Liver (tissue), 3 donors: ENCODE measurements at regions not wholly inside any gene's neighbourhood (a gene's known extent, or its start where the extent isn't known, plus 50 kb on each side); places are given as distances from the start of the nearest gene placed in this dataset.

ENCODE experiments used
- FOXA1 ChIP-seq: IDR thresholded peaks from 2 replicates; pipeline ENCODE4 v1.6.1; 2016; ENCODE audit warnings: antibody characterized with exemption
- GABPA ChIP-seq, 2 donors: IDR thresholded peaks in 1 of 2; conservative IDR thresholded peaks in 1 of 2; 2 replicates each; pipeline ENCODE4 v1.6.1; 2016; ENCODE audit warnings: antibody characterized with exemption in 2 of 2, mild to moderate bottlenecking in 1 of 2, moderate library complexity in 1 of 2
- JUND ChIP-seq, 2 donors: IDR thresholded peaks; 2 replicates each; pipeline ENCODE4 v1.6.1; 2016; ENCODE audit warnings: antibody characterized with exemption in 2 of 2
- NR2F2 ChIP-seq: IDR thresholded peaks from 2 replicates; pipeline ENCODE4 v1.6.1; 2016; ENCODE audit warnings: antibody characterized with exemption
- RAD21 ChIP-seq, 2 donors: IDR thresholded peaks; 2 replicates each; pipeline ENCODE4 v1.6.1; 2016; ENCODE audit warnings: antibody characterized with exemption in 2 of 2, mild to moderate bottlenecking in 2 of 2
- SP1 ChIP-seq: IDR thresholded peaks from 2 replicates; pipeline ENCODE4 v1.6.1; 2018; ENCODE audit warnings: antibody characterized with exemption, mild to moderate bottlenecking
- YY1 ChIP-seq: IDR thresholded peaks from 2 replicates; pipeline ENCODE4 v1.6.1; 2016; ENCODE audit warnings: antibody characterized with exemption, mild to moderate bottlenecking
- TF ChIP-seq, protein P1 (sequence below): fragments of 150-350 bp; IDR thresholded peaks from 2 replicates; pipeline ENCODE4 v1.5.1; 2017; ENCODE audit warnings: improper control_type of control experiment, low read depth, low read length; ENCODE audit not compliant: missing input control
- TF ChIP-seq, protein P2 (sequence below): IDR thresholded peaks from 2 replicates; pipeline ENCODE4 v1.6.1; 2016; ENCODE audit warnings: antibody characterized with exemption
- TF ChIP-seq, protein P3 (sequence below): IDR thresholded peaks from 2 replicates; pipeline ENCODE4 v1.6.1; 2016; ENCODE audit warnings: antibody characterized with exemption, mild to moderate bottlenecking
- donor health status: healthy.
- donor health status: healthy.

DNA sequence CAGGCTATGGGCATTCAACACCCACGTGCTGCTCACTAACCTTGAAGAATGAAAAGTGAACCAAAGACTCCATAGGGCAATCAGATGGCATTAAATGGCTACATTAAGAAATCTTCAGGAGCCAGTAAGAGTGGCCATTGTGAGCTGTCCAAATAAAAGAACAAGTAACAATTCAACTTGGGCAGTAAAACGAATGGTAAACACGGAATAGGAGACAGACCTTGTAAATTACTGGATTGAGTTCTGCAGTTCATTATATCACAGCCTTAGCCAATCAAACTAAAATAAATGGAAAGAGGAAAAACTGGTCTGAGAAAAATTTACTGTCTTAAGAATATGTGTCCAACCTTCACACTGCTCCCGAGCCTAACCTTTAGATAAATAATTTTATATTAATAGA, 306.5 kb upstream of the ZNF521 start:
- TF ChIP-seq, protein P1, sequence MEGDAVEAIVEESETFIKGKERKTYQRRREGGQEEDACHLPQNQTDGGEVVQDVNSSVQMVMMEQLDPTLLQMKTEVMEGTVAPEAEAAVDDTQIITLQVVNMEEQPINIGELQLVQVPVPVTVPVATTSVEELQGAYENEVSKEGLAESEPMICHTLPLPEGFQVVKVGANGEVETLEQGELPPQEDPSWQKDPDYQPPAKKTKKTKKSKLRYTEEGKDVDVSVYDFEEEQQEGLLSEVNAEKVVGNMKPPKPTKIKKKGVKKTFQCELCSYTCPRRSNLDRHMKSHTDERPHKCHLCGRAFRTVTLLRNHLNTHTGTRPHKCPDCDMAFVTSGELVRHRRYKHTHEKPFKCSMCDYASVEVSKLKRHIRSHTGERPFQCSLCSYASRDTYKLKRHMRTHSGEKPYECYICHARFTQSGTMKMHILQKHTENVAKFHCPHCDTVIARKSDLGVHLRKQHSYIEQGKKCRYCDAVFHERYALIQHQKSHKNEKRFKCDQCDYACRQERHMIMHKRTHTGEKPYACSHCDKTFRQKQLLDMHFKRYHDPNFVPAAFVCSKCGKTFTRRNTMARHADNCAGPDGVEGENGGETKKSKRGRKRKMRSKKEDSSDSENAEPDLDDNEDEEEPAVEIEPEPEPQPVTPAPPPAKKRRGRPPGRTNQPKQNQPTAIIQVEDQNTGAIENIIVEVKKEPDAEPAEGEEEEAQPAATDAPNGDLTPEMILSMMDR = no peak
- TF ChIP-seq RAD21 (IDR thresholded peaks at IDR 0.05) (no peak), GABPA (IDR thresholded peaks at IDR 0.05 in 1 of 2, conservative IDR thresholded peaks at IDR 0.05 in 1 of 2) (no peak), SP1 (no peak), YY1 (no peak), FOXA1 (no peak), JUND (IDR thresholded peaks at IDR 0.05) (no peak), NR2F2 (no peak)
- TF ChIP-seq, protein P2, sequence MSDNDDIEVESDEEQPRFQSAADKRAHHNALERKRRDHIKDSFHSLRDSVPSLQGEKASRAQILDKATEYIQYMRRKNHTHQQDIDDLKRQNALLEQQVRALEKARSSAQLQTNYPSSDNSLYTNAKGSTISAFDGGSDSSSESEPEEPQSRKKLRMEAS = no peak
- TF ChIP-seq, protein P3, sequence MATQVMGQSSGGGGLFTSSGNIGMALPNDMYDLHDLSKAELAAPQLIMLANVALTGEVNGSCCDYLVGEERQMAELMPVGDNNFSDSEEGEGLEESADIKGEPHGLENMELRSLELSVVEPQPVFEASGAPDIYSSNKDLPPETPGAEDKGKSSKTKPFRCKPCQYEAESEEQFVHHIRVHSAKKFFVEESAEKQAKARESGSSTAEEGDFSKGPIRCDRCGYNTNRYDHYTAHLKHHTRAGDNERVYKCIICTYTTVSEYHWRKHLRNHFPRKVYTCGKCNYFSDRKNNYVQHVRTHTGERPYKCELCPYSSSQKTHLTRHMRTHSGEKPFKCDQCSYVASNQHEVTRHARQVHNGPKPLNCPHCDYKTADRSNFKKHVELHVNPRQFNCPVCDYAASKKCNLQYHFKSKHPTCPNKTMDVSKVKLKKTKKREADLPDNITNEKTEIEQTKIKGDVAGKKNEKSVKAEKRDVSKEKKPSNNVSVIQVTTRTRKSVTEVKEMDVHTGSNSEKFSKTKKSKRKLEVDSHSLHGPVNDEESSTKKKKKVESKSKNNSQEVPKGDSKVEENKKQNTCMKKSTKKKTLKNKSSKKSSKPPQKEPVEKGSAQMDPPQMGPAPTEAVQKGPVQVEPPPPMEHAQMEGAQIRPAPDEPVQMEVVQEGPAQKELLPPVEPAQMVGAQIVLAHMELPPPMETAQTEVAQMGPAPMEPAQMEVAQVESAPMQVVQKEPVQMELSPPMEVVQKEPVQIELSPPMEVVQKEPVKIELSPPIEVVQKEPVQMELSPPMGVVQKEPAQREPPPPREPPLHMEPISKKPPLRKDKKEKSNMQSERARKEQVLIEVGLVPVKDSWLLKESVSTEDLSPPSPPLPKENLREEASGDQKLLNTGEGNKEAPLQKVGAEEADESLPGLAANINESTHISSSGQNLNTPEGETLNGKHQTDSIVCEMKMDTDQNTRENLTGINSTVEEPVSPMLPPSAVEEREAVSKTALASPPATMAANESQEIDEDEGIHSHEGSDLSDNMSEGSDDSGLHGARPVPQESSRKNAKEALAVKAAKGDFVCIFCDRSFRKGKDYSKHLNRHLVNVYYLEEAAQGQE = no peak
